Cardiac fibroblast (primary cell): ENCODE measurements at regions not wholly inside any gene's neighbourhood (a gene's known extent, or its start where the extent isn't known, plus 50 kb on each side); places are given as distances from the start of the nearest gene placed in this dataset.
"Not testable (repeated sequence)": the region's sequence is repeated elsewhere in the genome, so short reads cannot be mapped to it uniquely, and the experiment has no call there.

Experiments used
- DNase-seq, 2 donors: peaks; one replicate each; pipeline versions ENCODE4 v3.0.0 to v3.0.0-alpha.2; 2010; ENCODE audit warnings: low read depth in 2 of 2
- H3K4me3 ChIP-seq, 2 donors: replicated peaks in 1 of 2; 1 replicate in 1 of 2; 2 replicates in 1 of 2; pipeline ENCODE4 v1.5.1; 2011; ENCODE audit warnings: low read depth in 2 of 2, low read length in 2 of 2, mild to moderate bottlenecking in 2 of 2, moderate library complexity in 1 of 2
- CTCF ChIP-seq: IDR thresholded peaks from one replicate; pipeline ENCODE4 v1.5.1; 2011; ENCODE audit warnings: low read depth, mild to moderate bottlenecking, low read length, inconsistent platforms

- H3K4me3 ChIP-seq: no peak overlapping the region
- DNase-seq: no peak
- no peak for TF ChIP-seq CTCF
Measured at GRCh38 chr7:91573405-91573804, 307.1 kb downstream of the MTERF1 start.

GRCh38 chr7:91576459-91576858 is 304.0 kb downstream of the MTERF1 start:
- DNase-seq, H3K4me3 ChIP-seq: not testable (repeated sequence)

GRCh38 chr7:91579837-91580236 is 300.7 kb downstream of the MTERF1 start:
- TF ChIP-seq CTCF: no peak
- no peak for DNase-seq
- H3K4me3 ChIP-seq: no peak overlapping the region

- no peak for DNase-seq
- H3K4me3 ChIP-seq: no peak overlapping the region
- TF ChIP-seq CTCF: no peak
Measured at GRCh38 chr7:91582799-91583477, 297.6 kb downstream of the MTERF1 start.

GRCh38 chr7:91596287-91596686 is 284.2 kb downstream of the MTERF1 start:
- no peak for TF ChIP-seq CTCF
- DNase-seq: no peak
- H3K4me3 ChIP-seq: no peak overlapping the region

GRCh38 chr7:91598791-91599190 is 281.7 kb downstream of the MTERF1 start:
- no peak overlapping the region for H3K4me3 ChIP-seq
- no peak for TF ChIP-seq CTCF
- no peak for DNase-seq

GRCh38 chr7:91600112-91600511 is 280.4 kb downstream of the MTERF1 start:
- no peak overlapping the region for H3K4me3 ChIP-seq
- TF ChIP-seq CTCF: no peak
- DNase-seq: no peak
